D721Med (cell line): ENCODE measurements at regions not wholly inside any gene's neighbourhood (a gene's known extent, or its start where the extent isn't known, plus 50 kb on each side); places are given as distances from the start of the nearest gene placed in this dataset.
"Not testable (repeated sequence)": the region's sequence is repeated elsewhere in the genome, so short reads cannot be mapped to it uniquely, and the experiment has no call there.

ENCODE experiments used
- DNase-seq: peaks from one replicate; pipeline ENCODE4 v3.0.0; 2011; ENCODE audit warnings: low spot score; ENCODE audit not compliant: insufficient read length
- FAIRE-seq: peaks from 2 replicates; lab custom pipeline; 2011; peaks lifted over from hg19 to GRCh38; lab: Jason Lieb, UNC
- CTCF ChIP-seq: IDR thresholded peaks from 2 replicates; pipeline ENCODE4 v1.5.1; 2012; ENCODE audit warnings: mild to moderate bottlenecking, control low read depth; ENCODE audit not compliant: insufficient read depth; ENCODE audit errors: missing control alignments

GRCh38 chr4:91838181-91838861 is 465.4 kb upstream of the GRID2 start:
- DNase-seq (no peak), FAIRE-seq (no peak)
- no peak for TF ChIP-seq CTCF

- no peak for TF ChIP-seq CTCF
- no peak for FAIRE-seq
- DNase-seq = no peak
These were observed 463.4 kb upstream of the GRID2 start for GRCh38 chr4:91840359-91840758.

GRCh38 chr4:91846233-91846632 is 457.5 kb upstream of the GRID2 start:
- no peak for DNase-seq
- no peak for FAIRE-seq
- TF ChIP-seq CTCF = no peak

- TF ChIP-seq CTCF = no peak
- FAIRE-seq (no peak), DNase-seq (no peak)
These were observed 452.3 kb upstream of the GRID2 start for GRCh38 chr4:91851456-91851855.

- no peak for FAIRE-seq
- no peak for TF ChIP-seq CTCF
- no peak for DNase-seq
These were observed 415.8 kb upstream of the GRID2 start for GRCh38 chr4:91887926-91888325.

GRCh38 chr4:91891217-91891616 is 412.5 kb upstream of the GRID2 start:
- not testable (repeated sequence) for FAIRE-seq

GRCh38 chr4:91894006-91894405 is 409.8 kb upstream of the GRID2 start:
- no peak for TF ChIP-seq CTCF
- no peak for FAIRE-seq

More at GRCh38 chr4:91891217-91891616, 412.5 kb upstream of the GRID2 start:
- not testable (repeated sequence) for DNase-seq

GRCh38 chr4:91904556-91904955 is 399.2 kb upstream of the GRID2 start:
- no peak for FAIRE-seq

More at GRCh38 chr4:91894006-91894405, 409.8 kb upstream of the GRID2 start:
- DNase-seq = no peak

More at GRCh38 chr4:91904556-91904955, 399.2 kb upstream of the GRID2 start:
- no peak for TF ChIP-seq CTCF
- DNase-seq = no peak
